Upper lobe of left lung (tissue), 6 donors: ENCODE measurements at regions not wholly inside any gene's neighbourhood (a gene's known extent, or its start where the extent isn't known, plus 50 kb on each side); places are given as distances from the start of the nearest gene placed in this dataset.
"Not testable (repeated sequence)": the region's sequence is repeated elsewhere in the genome, so short reads cannot be mapped to it uniquely, and the experiment has no call there.

Source experiments
- ATAC-seq, 2 donors: fragments of 200-7000 bp; cut with Tn5 transposase; one replicate each; pipeline ENCODE4 v1.9.1; 2022; ENCODE audit warnings: mild to moderate bottlenecking in 2 of 2, moderate library complexity in 2 of 2; ENCODE audit not compliant: low FRiP score in 2 of 2
- DNase-seq, 2 donors: peaks; one replicate each; pipeline ENCODE4 v3.0.0-alpha.2; 2019 to 2020
- H3K27ac ChIP-seq, 4 donors: fragments of 200-600 bp; sonication (generic); one replicate each; pipeline ENCODE4 v1.5.1; 2016 to 2019
- H3K27me3 ChIP-seq, 4 donors: fragments of 200-600 bp; sonication (generic); one replicate each; pipeline ENCODE4 v1.5.1; 2017 to 2019
- H3K36me3 ChIP-seq, 4 donors: fragments of 200-600 bp; sonication (generic); one replicate each; pipeline ENCODE4 v1.5.1; 2016 to 2019
- H3K4me1 ChIP-seq, 4 donors: fragments of 200-600 bp; sonication (generic); one replicate each; pipeline ENCODE4 v1.5.1; 2018 to 2019
- H3K4me3 ChIP-seq, 4 donors: fragments of 200-600 bp; sonication (generic); one replicate each; pipeline ENCODE4 v1.5.1; 2017 to 2019; ENCODE audit warnings: mild to moderate bottlenecking in 2 of 4, moderate library complexity in 1 of 4
- H3K9me3 ChIP-seq, 4 donors: fragments of 200-600 bp; sonication (generic); one replicate each; pipeline ENCODE4 v1.5.1; 2018 to 2019
- CTCF ChIP-seq, 6 experiments: fragments of 450-650 bp in 4 of 6; fragments of 200-600 bp in 2 of 6; sonication (generic) in 2 of 6; IDR thresholded peaks; one replicate each; pipeline ENCODE4 v1.5.1; 2016 to 2019; ENCODE audit warnings: antibody characterized with exemption in 6 of 6
- EP300 ChIP-seq, 4 donors: sonication (generic); formaldehyde crosslinking; IDR thresholded peaks; one replicate each; pipeline ENCODE4 v1.5.1; 2017; ENCODE audit warnings: antibody characterized with exemption in 4 of 4, control low read depth in 2 of 4
- POLR2A ChIP-seq, 4 donors: fragments of 450-650 bp; IDR thresholded peaks; one replicate each; pipeline ENCODE4 v1.5.1; 2016 to 2017; ENCODE audit warnings: antibody characterized with exemption in 4 of 4, mild to moderate bottlenecking in 2 of 4
- POLR2AphosphoS5 ChIP-seq, 2 donors: sonication (generic); formaldehyde crosslinking; IDR thresholded peaks; one replicate each; pipeline ENCODE4 v1.5.1; 2017; ENCODE audit warnings: antibody characterized with exemption in 2 of 2
- WGBS, 2 donors: methylation state at CpG; one replicate each; pipeline ENCODE4 v1.1.5; 2017 to 2018; 5-methylcytosine and 5-hydroxymethylcytosine counted together
- donor health status: DM: no; HTN: no; CAD: no; lungs with moderate emphysema.
- donor health status: DM: no; HTN: yes; CAD: no; lungs with severe emphysema.

GRCh38 chr1:38730511-38731397, 128.8 kb downstream of the RRAGC start:
- Histone ChIP-seq H3K4me1 (peaks cover 0 to 15% (median 5%) of the 10 kb centered on the region in 4 donors), H3K27me3 (no peaks in the 10 kb centered on the region), H3K4me3 (no peak overlapping the region), H3K27ac (no peak overlapping the region), H3K36me3 (no peaks in the 10 kb centered on the region), H3K9me3 (no peaks in the 10 kb centered on the region)
- no peak for TF ChIP-seq POLR2AphosphoS5 (IDR thresholded peaks at IDR 0.05)
- TF ChIP-seq CTCF (IDR thresholded peaks at IDR 0.05): no peak
- no peak for TF ChIP-seq POLR2A (IDR thresholded peaks at IDR 0.05)
- TF ChIP-seq EP300 (IDR thresholded peaks at IDR 0.05): no peak
- 88 to 89% methylated on average over 6 of the region's 6 CpGs for WGBS, 2 donors
- DNase-seq: no peak
- ATAC-seq: no peak

- Histone ChIP-seq H3K27ac (no peak overlapping the region), H3K9me3 (no peaks in the 10 kb centered on the region), H3K27me3 (no peaks in the 10 kb centered on the region), H3K4me1 (peaks cover 0 to 24% (median 5%) of the 10 kb centered on the region in 4 donors), H3K36me3 (no peaks in the 10 kb centered on the region), H3K4me3 (no peak overlapping the region)
- TF ChIP-seq CTCF (IDR thresholded peaks at IDR 0.05): no peak
- no peak for TF ChIP-seq EP300 (IDR thresholded peaks at IDR 0.05)
- TF ChIP-seq POLR2A (IDR thresholded peaks at IDR 0.05): no peak
- no peak for TF ChIP-seq POLR2AphosphoS5 (IDR thresholded peaks at IDR 0.05)
- WGBS, 2 donors: 0 to 6% methylated on average over 1 of the region's 1 CpG
- no peak for DNase-seq
- ATAC-seq: no peak
These were observed 131.0 kb downstream of the RRAGC start for GRCh38 chr1:38728585-38728908.

GRCh38 chr1:38727684-38728584, 131.6 kb downstream of the RRAGC start:
- Histone ChIP-seq H3K9me3 (no peaks in the 10 kb centered on the region), H3K4me1 (peaks cover 0 to 24% (median 5%) of the 10 kb centered on the region in 4 donors), H3K27ac (peak overlapping the region in 1 of 4 donors; percentile 24), H3K27me3 (no peaks in the 10 kb centered on the region), H3K36me3 (no peaks in the 10 kb centered on the region), H3K4me3 (no peak overlapping the region)
- ATAC-seq: peak; percentile 42 to 52
- WGBS, 2 donors: 17% methylated on average over 12 to 19 of the region's 20 CpGs
- no peak for TF ChIP-seq CTCF (IDR thresholded peaks at IDR 0.05)
- TF ChIP-seq POLR2A (IDR thresholded peaks at IDR 0.05): no peak
- no peak for TF ChIP-seq EP300 (IDR thresholded peaks at IDR 0.05)
- no peak for TF ChIP-seq POLR2AphosphoS5 (IDR thresholded peaks at IDR 0.05)
- DNase-seq: no peak

GRCh38 chr1:38725321-38725961, 134.1 kb downstream of the RRAGC start:
- DNase-seq: not testable (repeated sequence)
- 65 to 73% methylated on average over 8 of the region's 8 CpGs for WGBS, 2 donors

More at GRCh38 chr1:38725321-38725961, 134.1 kb downstream of the RRAGC start:
- H3K9me3 ChIP-seq, H3K4me3 ChIP-seq, ATAC-seq, H3K36me3 ChIP-seq, H3K27me3 ChIP-seq, H3K27ac ChIP-seq: not testable (repeated sequence)
- peaks cover 0 to 24% (median 5%) of the 10 kb centered on the region in 4 donors for H3K4me1 ChIP-seq
